HepG2 (cell line): ENCODE measurements at regions not wholly inside any gene's neighbourhood (a gene's known extent, or its start where the extent isn't known, plus 50 kb on each side); places are given as distances from the start of the nearest gene placed in this dataset.

Experiments used
- ATAC-seq: fragments of 200-7000 bp; cut with Tn5 transposase; 3 replicates; pipeline ENCODE4 v1.9.1; 2020; ENCODE audit warnings: mild to moderate bottlenecking, moderate library complexity
- BruUV-seq: library from RNA; stranded (reverse); fragments of 400-500 nt; replicated peaks from 2 replicates; lab custom pipeline; 2021; lab: Mats Ljungman, UMichigan
- CTCF ChIA-PET: fragments of 300-600 bp; formaldehyde crosslinking; extraction: SDS; loops from one replicate; lab custom pipeline; 2021; ENCODE audit warnings: low total read pairs, inconsistent platforms, low intra/inter-chr PET ratio; lab: Yijun Ruan, JAX
- POLR2A ChIA-PET: fragments of 350-600 bp; sonication (Branson Sonifier 250); formaldehyde crosslinking; loops from one replicate; lab custom pipeline; 2020; ENCODE audit warnings: antibody characterized with exemption, inconsistent platforms; lab: Yijun Ruan, JAX
- DNase-seq: peaks from one replicate; pipeline ENCODE4 v3.0.0-alpha.2; 2015; ENCODE audit warnings: low spot score
- FAIRE-seq: peaks from 3 replicates; lab custom pipeline; 2011; peaks lifted over from hg19 to GRCh38; lab: Jason Lieb, UNC
- H2AFZ ChIP-seq: one replicate; pipeline ENCODE4 v1.6.1; 2011; ENCODE audit warnings: low read length, inconsistent platforms
- H3K27ac ChIP-seq: fragments of 300-600 bp; 3 replicates; pipeline ENCODE4 v1.8.0; 2011; ENCODE audit warnings: mixed run types, mild to moderate bottlenecking, mixed read lengths, low read length, inconsistent platforms; ENCODE audit not compliant: insufficient read depth; ENCODE audit errors: extremely low read length
- H3K27me3 ChIP-seq, 2 experiments: fragments of 200-600 bp in 1 of 2; 2 replicates in 1 of 2; 3 replicates in 1 of 2; pipeline versions ENCODE4 v1.6.0 to v1.8.0; 2011; ENCODE audit warnings: low read length in 2 of 2, mild to moderate bottlenecking in 2 of 2, moderate library complexity in 2 of 2, inconsistent platforms in 1 of 2; ENCODE audit not compliant: insufficient read depth in 2 of 2, control insufficient read depth in 1 of 2
- H3K36me3 ChIP-seq, 2 experiments: fragments of 200-600 bp in 1 of 2; replicated peaks in 1 of 2; 2 replicates in 1 of 2; 3 replicates in 1 of 2; pipeline versions ENCODE4 v1.5.1 to v1.8.0; 2011; ENCODE audit warnings: low read length in 2 of 2, inconsistent platforms in 1 of 2; ENCODE audit not compliant: insufficient read depth in 2 of 2, control insufficient read depth in 1 of 2
- H3K4me1 ChIP-seq: 2 replicates; pipeline ENCODE4 v1.5.1; 2012; ENCODE audit warnings: low read length, inconsistent platforms; ENCODE audit not compliant: insufficient read depth
- H3K4me2 ChIP-seq: 2 replicates; pipeline ENCODE4 v1.6.0; 2011; ENCODE audit warnings: low read depth, low read length, inconsistent platforms
- H3K4me3 ChIP-seq, 3 experiments: fragments of 200-600 bp in 1 of 3; sonication (generic), shearing (Covaris generic) in 1 of 3; replicated peaks in 1 of 3; 2 replicates each; pipeline ENCODE4 v1.5.1; 2011 to 2016; ENCODE audit warnings: low read length in 3 of 3, inconsistent platforms in 2 of 3, low read depth in 2 of 3, mild to moderate bottlenecking in 2 of 3, control low read depth in 1 of 3, mixed read lengths in 1 of 3; ENCODE audit not compliant: insufficient read depth in 1 of 3
- H3K79me2 ChIP-seq: one replicate; pipeline ENCODE4 v1.6.1; 2011; ENCODE audit warnings: low read length, inconsistent platforms; ENCODE audit not compliant: insufficient read depth
- H3K9ac ChIP-seq: 2 replicates; pipeline ENCODE4 v1.6.0; 2011; ENCODE audit warnings: mild to moderate bottlenecking, low read depth, low read length, inconsistent platforms; ENCODE audit not compliant: insufficient read depth
- H3K9me3 ChIP-seq: 2 replicates; pipeline ENCODE4 v1.5.1; 2012; ENCODE audit warnings: mild to moderate bottlenecking, low read length
- H4K20me1 ChIP-seq: 2 replicates; pipeline ENCODE4 v1.6.0; 2011; ENCODE audit warnings: inconsistent platforms, mild to moderate bottlenecking, low read length, moderate library complexity; ENCODE audit not compliant: insufficient read depth
- CCAR2 ChIP-seq: fragments of 200-400 bp; formaldehyde crosslinking; optimal IDR thresholded peaks from 2 replicates; pipeline ENCODE3; 2018; ENCODE audit warnings: low read depth, mild to moderate bottlenecking, low read length, moderate library complexity
- GLI4 ChIP-seq: sonication (generic); formaldehyde crosslinking; IDR thresholded peaks from 2 replicates; pipeline ENCODE4 v1.5.1; 2020; ENCODE audit warnings: missing genetic modification reagents, mild to moderate bottlenecking, moderate library complexity, borderline replicate concordance
- GLMP ChIP-seq: sonication (generic); formaldehyde crosslinking; IDR thresholded peaks from 2 replicates; pipeline ENCODE4 v1.9.0; 2021; ENCODE audit warnings: missing genetic modification reagents, mild to moderate bottlenecking, borderline replicate concordance
- JUN ChIP-seq: sonication (generic); formaldehyde crosslinking; IDR thresholded peaks from 2 replicates; pipeline ENCODE4 v1.4.0; 2020; ENCODE audit warnings: mild to moderate bottlenecking, missing genetic modification reagents
- MAFF ChIP-seq: IDR thresholded peaks from 2 replicates; pipeline ENCODE4 v1.6.1; 2011; ENCODE audit warnings: low read depth, low read length, improper control_type of control experiment
- MAFK ChIP-seq, 2 experiments: IDR thresholded peaks in 1 of 2; conservative IDR thresholded peaks in 1 of 2; 2 replicates each; pipeline ENCODE4 v1.6.1; 2011; ENCODE audit warnings: improper control_type of control experiment in 2 of 2, low read length in 2 of 2
- POLR2A ChIP-seq, 2 experiments: IDR thresholded peaks; 2 replicates each; pipeline ENCODE4 v1.6.1; 2011; ENCODE audit warnings: low read depth in 2 of 2, low read length in 2 of 2, mild to moderate bottlenecking in 1 of 2, moderate library complexity in 1 of 2; ENCODE audit not compliant: insufficient read depth in 1 of 2
- RELA ChIP-seq: sonication (generic); formaldehyde crosslinking; IDR thresholded peaks from 2 replicates; pipeline ENCODE4 v1.4.0; 2020; ENCODE audit warnings: missing genetic modification reagents
- RFX5 ChIP-seq: IDR thresholded peaks from 2 replicates; pipeline ENCODE4 v1.6.1; 2011; ENCODE audit warnings: low read depth, low read length, improper control_type of control experiment
- SMARCC2 ChIP-seq: fragments of 450-650 bp; IDR thresholded peaks from 2 replicates; pipeline ENCODE4 v1.6.1; 2017; ENCODE audit warnings: antibody characterized with exemption, mild to moderate bottlenecking
- TARDBP ChIP-seq: sonication (generic); formaldehyde crosslinking; IDR thresholded peaks from 2 replicates; pipeline ENCODE4 v1.8.0; 2022; ENCODE audit warnings: mild to moderate bottlenecking, missing genetic modification reagents
- TFDP2 ChIP-seq: sonication (generic); formaldehyde crosslinking; IDR thresholded peaks from 2 replicates; pipeline ENCODE4 v1.4.0; 2020; ENCODE audit warnings: missing genetic modification reagents
- ZNF549 ChIP-seq: sonication (generic); formaldehyde crosslinking; IDR thresholded peaks from 2 replicates; pipeline ENCODE4 v1.5.0; 2020; ENCODE audit warnings: missing genetic modification reagents
- ZNF777 ChIP-seq: sonication (generic); formaldehyde crosslinking; IDR thresholded peaks from 2 replicates; pipeline ENCODE4 v1.4.0; 2020; ENCODE audit warnings: missing genetic modification reagents
- WGBS: methylation state at CpG from one replicate; pipeline ENCODE4 v1.1.6; 2017; ENCODE audit warnings: low lambda C conversion rate; 5-methylcytosine and 5-hydroxymethylcytosine counted together
- in situ Hi-C: cut with HindIII; loops from 2 replicates; pipeline ENCODE4 v1.10.0; 2017; ENCODE audit warnings: low pct_unique_long_range_greater_than_20kb; ENCODE audit not compliant: extremely low pct_ligation_motif_present
- intact Hi-C: fragments of 100-400 bp; cut with micrococcal nuclease; formaldehyde crosslinking; loops from one replicate; pipeline ENCODE4 v1.10.0; 2022; ENCODE audit not compliant: unreplicated experiment

DNA sequence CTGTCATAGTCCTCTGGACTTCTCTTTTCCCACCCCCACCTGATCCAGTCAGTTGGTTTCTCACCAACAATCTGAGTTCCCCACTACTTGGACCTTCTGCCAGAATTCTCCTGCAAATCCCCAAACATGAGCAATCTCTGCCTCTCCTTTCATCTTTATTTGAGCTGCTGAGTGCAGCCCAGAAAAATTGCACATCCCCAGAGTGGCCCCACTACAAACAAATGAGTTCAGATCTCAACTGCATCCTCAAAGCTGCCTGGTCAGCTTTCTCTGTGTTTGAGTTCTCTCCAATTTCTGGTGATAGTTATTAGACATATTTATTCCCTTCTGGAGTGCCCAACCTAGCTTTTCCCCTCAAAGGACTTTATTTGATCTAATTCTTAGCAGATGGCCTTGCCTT is 102.2 kb downstream of the PSAT1 start (continued):
- TF ChIP-seq TFDP2 = no peak
- TF ChIP-seq CCAR2 = no peak
- no peak for TF ChIP-seq GLI4 (CRISPR knock-in tag)
- no peak for TF ChIP-seq POLR2A (IDR thresholded peaks at IDR 0.05; ENCODE audit: insufficient read depth in 1 of 2, low read depth in 2 of 2, low read length in 2 of 2)

DNA sequence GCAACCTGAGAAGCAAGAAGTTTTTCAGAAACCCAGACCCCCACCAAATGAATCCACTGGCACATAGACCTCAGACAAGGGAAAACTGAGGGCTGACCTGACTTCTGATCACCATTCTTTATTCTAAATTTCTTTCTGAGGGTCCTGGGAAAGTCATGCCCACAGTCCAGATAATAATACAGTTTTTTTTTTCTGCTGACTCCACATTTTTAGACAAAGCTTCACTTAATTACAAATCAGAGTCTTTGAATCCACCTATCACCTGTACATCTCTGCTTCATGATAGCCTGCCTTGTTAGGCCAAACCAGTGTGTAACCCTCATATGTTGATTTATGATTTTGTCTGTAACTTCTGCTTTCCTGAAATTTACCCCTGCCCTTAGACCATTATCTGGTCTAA is 103.6 kb downstream of the PSAT1 start:
- no peaks in the 10 kb centered on the region; the same call in 1 of the 2 replicates for H3K9me3 ChIP-seq
- FAIRE-seq (no peak), ATAC-seq (no peak), DNase-seq (no peak)
- H3K4me2 ChIP-seq = no peak overlapping the region
- H3K4me1 ChIP-seq = peaks cover 48% of the 10 kb centered on the region
- H3K27ac ChIP-seq = no peak overlapping the region
- no peak overlapping the region for H3K9ac ChIP-seq
- no peak overlapping the region for H3K4me3 ChIP-seq
- ChIA-PET CTCF (no interaction called here), POLR2A (no interaction called here)
- no peaks in the 10 kb centered on the region for H3K79me2 ChIP-seq
- no peaks in the 10 kb centered on the region for H4K20me1 ChIP-seq
- H2AFZ ChIP-seq = no peak overlapping the region
- H3K27me3 ChIP-seq = no peaks in the 10 kb centered on the region
- in situ Hi-C loops = no loop called here
- intact Hi-C loops = no loop called here
- no TSS peak for BruUV-seq
- H3K36me3 ChIP-seq = no peaks in the 10 kb centered on the region
- peak; percentile 96 for TF ChIP-seq MAFF
- no peak for TF ChIP-seq JUN (CRISPR knock-in tag)
- TF ChIP-seq MAFK (conservative IDR thresholded peaks at IDR 0.05 in 1 of 2, IDR thresholded peaks at IDR 0.05 in 1 of 2; ENCODE audit: low read length in 2 of 2) = peak; percentile 94 to 98

- ATAC-seq (no peak), DNase-seq (no peak), FAIRE-seq (no peak)
- Histone ChIP-seq H4K20me1 (no peaks in the 10 kb centered on the region), H3K79me2 (no peaks in the 10 kb centered on the region), H3K4me1 (peaks cover 34% of the 10 kb centered on the region), H3K9me3 (no peaks in the 10 kb centered on the region), H3K9ac (no peak overlapping the region), H3K36me3 (no peaks in the 10 kb centered on the region), H3K27me3 (no peaks in the 10 kb centered on the region), H3K4me3 (no peak overlapping the region), H3K27ac (no peak overlapping the region), H2AFZ (no peak overlapping the region), H3K4me2 (no peak overlapping the region)
- BruUV-seq = no TSS peak
- ChIA-PET CTCF (no interaction called here), POLR2A (no interaction called here)
- TF ChIP-seq GLMP (CRISPR knock-in tag) = no peak
- no peak for TF ChIP-seq RFX5
- TF ChIP-seq TARDBP = no peak
- no peak for TF ChIP-seq RELA (CRISPR knock-in tag)
- TF ChIP-seq ZNF777 (CRISPR knock-in tag) = no peak
- no peak for TF ChIP-seq ZNF549 (CRISPR knock-in tag)
- no peak for TF ChIP-seq SMARCC2
- intact Hi-C loops = no loop called here
- in situ Hi-C loops = no loop called here
- WGBS = 97% methylated on average over 3 of the region's 3 CpGs
These were observed 108.5 kb downstream of the PSAT1 start for GRCh38 chr9:78405461-78405860.
